GM13977 (cell line): ENCODE measurements at regions not wholly inside any gene's neighbourhood (a gene's known extent, or its start where the extent isn't known, plus 50 kb on each side); places are given as distances from the start of the nearest gene placed in this dataset.

Experiments used
- DNase-seq: peaks from one replicate; pipeline ENCODE4 v3.0.0; 2012; ENCODE audit warnings: low spot score
- in situ Hi-C: fragments of 300-500 bp; cut with MboI; formaldehyde crosslinking; loops from one replicate; pipeline ENCODE4 v1.12.0; 2022; ENCODE audit warnings: low sequenced_read_pairs, low pct_unique_long_range_greater_than_20kb, mixed read lengths, inconsistent platforms; ENCODE audit not compliant: unreplicated experiment
- TF ChIP-seq, protein P1 (sequence below): IDR thresholded peaks from 2 replicates; pipeline ENCODE4 v1.5.1; 2012; ENCODE audit warnings: mild to moderate bottlenecking, control low read depth; ENCODE audit not compliant: insufficient read depth; ENCODE audit errors: extremely low read depth, missing control alignments

DNA sequence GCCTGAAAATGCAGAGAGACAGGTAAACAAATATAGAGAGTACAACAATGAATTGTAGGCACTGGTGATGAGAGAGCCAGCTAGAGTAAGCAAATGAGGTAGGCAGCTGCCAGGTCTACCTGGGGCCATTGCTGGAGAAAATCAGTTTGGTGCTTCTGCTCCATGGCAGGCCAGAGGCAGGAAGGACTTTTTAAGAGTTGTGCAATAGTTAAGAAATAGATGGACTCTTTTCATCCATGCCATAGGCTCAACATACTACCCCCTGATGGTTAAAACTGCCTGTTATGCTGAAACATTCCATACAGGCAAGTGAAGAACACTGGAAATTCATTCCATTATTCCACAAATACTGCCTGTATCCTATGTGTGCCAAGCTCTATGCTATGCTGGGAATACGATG lies 86.5 kb upstream of the CCDC112 start:
- in situ Hi-C loops: no loop called here

DNA sequence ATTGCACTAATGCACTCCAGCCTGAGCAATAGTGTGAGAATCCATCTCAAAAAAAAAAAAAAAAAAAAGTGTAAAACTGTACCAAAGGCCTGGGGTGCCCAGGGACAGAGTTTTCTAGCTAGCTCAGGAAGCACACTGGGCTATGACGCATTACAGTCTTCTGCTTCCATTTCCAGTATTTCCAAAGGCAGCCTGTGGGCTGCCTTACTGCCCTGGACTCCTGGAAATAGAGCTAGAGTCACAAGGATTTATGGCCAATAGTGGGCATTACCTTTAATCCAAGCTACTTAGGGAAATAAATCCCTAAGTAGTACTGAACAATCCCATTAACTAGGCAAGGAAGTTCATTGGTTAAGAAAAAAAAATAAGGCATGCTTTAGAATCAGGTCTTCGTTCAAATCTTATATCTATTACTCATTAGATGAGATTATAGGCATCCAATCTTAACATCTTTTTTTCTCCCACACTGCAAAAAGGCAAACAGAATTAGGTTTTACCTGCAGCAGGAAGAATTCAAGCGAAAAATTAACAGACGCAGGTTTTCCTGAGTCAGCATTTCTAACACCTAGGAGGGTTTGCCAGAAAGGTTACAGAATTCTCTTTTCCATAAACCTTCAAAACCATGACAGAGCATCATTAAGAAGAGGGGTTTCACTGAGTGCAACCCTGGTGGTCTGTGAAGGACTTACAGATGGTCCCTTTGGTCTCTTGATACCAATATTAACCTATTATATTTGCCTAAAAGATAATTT lies 85.6 kb upstream of the CCDC112 start:
- in situ Hi-C loops: no loop called here
- TF ChIP-seq, protein P1, sequence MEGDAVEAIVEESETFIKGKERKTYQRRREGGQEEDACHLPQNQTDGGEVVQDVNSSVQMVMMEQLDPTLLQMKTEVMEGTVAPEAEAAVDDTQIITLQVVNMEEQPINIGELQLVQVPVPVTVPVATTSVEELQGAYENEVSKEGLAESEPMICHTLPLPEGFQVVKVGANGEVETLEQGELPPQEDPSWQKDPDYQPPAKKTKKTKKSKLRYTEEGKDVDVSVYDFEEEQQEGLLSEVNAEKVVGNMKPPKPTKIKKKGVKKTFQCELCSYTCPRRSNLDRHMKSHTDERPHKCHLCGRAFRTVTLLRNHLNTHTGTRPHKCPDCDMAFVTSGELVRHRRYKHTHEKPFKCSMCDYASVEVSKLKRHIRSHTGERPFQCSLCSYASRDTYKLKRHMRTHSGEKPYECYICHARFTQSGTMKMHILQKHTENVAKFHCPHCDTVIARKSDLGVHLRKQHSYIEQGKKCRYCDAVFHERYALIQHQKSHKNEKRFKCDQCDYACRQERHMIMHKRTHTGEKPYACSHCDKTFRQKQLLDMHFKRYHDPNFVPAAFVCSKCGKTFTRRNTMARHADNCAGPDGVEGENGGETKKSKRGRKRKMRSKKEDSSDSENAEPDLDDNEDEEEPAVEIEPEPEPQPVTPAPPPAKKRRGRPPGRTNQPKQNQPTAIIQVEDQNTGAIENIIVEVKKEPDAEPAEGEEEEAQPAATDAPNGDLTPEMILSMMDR: no peak
- no peak for DNase-seq

More for the DNA sequence above, 86.5 kb upstream of the CCDC112 start:
- no peak for DNase-seq
- TF ChIP-seq, protein P1: no peak

DNA sequence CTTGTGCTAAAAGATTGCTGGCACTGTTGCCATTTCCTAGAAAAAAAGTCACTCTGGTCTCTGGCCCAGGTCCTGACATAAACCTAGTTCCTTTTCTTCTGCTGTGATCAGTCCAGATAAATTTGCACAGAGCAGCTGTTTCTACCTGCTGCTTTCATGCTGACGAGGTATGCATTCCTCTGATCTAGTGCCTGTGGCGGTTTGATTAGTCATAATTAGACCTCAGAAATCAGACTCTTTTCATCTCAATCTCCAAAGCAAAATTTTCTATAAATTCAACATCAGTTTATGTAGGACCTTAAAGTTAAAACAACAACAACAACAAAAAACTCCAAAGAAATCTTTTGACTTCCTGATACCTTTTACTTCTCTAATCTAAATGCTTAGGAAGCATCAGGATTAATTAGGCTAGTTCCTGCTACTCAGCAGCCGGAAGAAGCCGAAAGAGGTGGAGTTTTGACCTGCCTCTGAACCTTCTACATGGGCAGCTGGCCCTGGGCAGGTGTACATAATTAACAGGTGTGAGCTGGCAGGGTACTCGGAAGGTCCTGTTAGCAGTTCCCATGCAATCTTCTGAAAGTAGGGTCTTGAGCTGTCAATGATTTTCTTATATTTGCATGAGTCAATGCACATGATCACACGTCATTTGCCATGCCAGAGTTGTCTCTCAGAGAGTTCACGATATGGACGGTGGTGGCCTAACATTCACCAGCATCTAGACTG lies 83.3 kb upstream of the CCDC112 start:
- TF ChIP-seq, protein P1: no peak
- DNase-seq: peak; percentile 31
- in situ Hi-C loops: no loop called here

DNA sequence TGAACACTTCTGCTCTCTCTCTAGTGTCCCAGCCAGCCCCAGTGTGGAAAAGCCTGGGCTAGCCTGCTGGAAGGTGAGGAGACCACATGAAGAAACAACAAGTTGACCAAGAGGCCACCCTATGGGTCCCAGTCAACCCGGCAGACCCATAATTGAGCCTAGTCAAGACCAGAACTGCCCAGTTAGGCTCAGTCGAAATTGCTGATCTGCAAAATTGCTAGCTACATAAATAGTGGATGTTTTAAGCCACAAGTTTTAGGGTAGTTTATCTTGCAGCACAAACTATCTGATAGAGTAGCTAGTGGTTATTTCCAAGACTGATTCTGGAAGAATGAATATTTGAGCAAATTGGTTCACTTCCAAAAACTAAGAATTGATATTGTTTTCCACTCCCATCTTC lies 82.3 kb upstream of the CCDC112 start:
- in situ Hi-C loops: no loop called here
- TF ChIP-seq, protein P1: no peak
- DNase-seq: no peak

DNA sequence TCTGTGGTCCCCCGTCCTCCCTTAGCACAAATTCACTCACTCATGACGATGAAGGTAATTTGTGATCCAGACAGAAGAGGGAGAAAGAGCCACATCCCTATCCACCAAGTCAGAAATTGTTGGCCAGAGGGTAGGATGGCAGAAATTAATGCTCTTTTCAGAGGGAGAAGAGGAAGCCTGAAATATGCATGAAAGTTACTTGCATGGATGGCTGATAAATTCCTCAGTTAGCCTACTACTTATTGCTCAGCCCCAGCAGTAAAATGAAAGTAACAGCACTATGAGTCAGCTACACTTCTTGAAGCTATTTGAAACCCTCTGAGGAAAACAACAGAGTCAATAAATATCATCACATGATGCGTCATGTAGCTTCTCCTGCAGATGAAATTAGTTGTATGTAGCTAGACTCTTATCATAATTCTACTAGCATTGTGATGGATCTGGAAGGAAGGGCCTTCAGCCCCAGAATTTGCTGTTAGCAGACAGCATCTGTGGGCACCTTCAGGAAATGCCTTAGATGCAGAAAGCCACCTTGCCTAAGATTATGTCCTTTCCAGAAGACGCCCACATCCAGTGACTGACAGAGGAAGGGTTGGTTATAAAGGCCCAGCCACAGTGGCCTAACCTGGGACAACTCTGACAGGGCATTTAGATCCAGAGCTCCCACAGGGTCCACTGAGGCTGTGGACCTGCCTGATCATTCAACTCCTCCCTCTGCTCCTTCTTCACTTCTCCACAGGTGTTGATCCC lies 81.2 kb upstream of the CCDC112 start:
- peak; percentile 34 for DNase-seq
- TF ChIP-seq, protein P1: no peak
- in situ Hi-C loops: no loop called here

DNA sequence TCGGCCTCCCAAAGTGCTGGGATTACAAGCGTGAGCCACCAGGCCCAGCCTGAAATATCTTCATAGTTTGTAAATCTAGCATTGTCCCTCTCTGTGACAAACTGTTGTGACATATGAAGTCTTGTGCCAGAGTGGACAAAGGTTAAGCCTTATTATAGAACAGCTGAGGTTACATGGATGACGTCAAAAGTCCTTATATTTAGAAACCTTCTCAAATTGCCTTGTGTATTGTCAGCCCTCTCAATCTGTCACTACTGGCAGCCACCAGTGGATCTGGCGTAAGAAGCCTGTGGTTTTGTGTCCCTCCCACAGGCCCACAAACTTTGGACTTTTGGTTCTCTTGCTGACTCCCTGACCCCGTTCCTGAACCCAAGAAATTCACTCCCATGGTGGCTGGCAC lies 79.4 kb upstream of the CCDC112 start:
- in situ Hi-C loops: no loop called here
- DNase-seq: no peak
- TF ChIP-seq, protein P1: no peak
